Esophagus squamous epithelium (tissue), 5 donors: ENCODE measurements at regions not wholly inside any gene's neighbourhood (a gene's known extent, or its start where the extent isn't known, plus 50 kb on each side); places are given as distances from the start of the nearest gene placed in this dataset.

Experiments
- DNase-seq: peaks from one replicate; lab custom pipeline; 2025; lab: John Stamatoyannopoulos, UW
- H3K27ac ChIP-seq, 4 donors: fragments of 200-600 bp; sonication (generic); one replicate each; pipeline ENCODE4 v1.5.1; 2016 to 2019; ENCODE audit warnings: mild to moderate bottlenecking in 1 of 4
- H3K27me3 ChIP-seq, 4 donors: fragments of 200-600 bp; sonication (generic); 1 replicate in 3 of 4; 2 replicates in 1 of 4; pipeline versions ENCODE4 v1.5.1 to v1.6.0; 2017 to 2021; ENCODE audit warnings: antibody characterized with exemption in 1 of 4
- H3K36me3 ChIP-seq, 3 donors: fragments of 200-600 bp; sonication (generic); one replicate each; pipeline ENCODE4 v1.5.1; 2016 to 2019
- H3K4me1 ChIP-seq, 3 donors: fragments of 200-600 bp; sonication (generic); one replicate each; pipeline ENCODE4 v1.5.1; 2017 to 2019
- H3K4me3 ChIP-seq, 4 donors: fragments of 200-600 bp; sonication (generic); 1 replicate in 3 of 4; 2 replicates in 1 of 4; pipeline ENCODE4 v1.5.1; 2016 to 2019; ENCODE audit warnings: mild to moderate bottlenecking in 2 of 4, moderate library complexity in 1 of 4
- H3K9me3 ChIP-seq, 3 donors: fragments of 200-600 bp; sonication (generic); one replicate each; pipeline ENCODE4 v1.5.1; 2016 to 2019
- CTCF ChIP-seq, 6 experiments: fragments of 450-650 bp in 4 of 6; fragments of 200-600 bp in 2 of 6; sonication (generic) in 2 of 6; IDR thresholded peaks; one replicate each; pipeline ENCODE4 v1.5.1; 2016 to 2019; ENCODE audit warnings: antibody characterized with exemption in 6 of 6, mild to moderate bottlenecking in 4 of 6, moderate library complexity in 4 of 6
- POLR2A ChIP-seq, 4 donors: fragments of 450-650 bp; IDR thresholded peaks; one replicate each; pipeline ENCODE4 v1.6.1; 2017; ENCODE audit warnings: antibody characterized with exemption in 4 of 4, mild to moderate bottlenecking in 4 of 4, moderate library complexity in 3 of 4
- WGBS, 2 donors: methylation state at CpG; one replicate each; pipeline ENCODE4 v1.1.5; 2018; 5-methylcytosine and 5-hydroxymethylcytosine counted together
- intact Hi-C: fragments of 100-400 bp; cut with DNase I; formaldehyde crosslinking; loops from one replicate; pipeline ENCODE4 v1.15.0; 2022
- donor health status: DM: yes; HTN: yes; CAD: no.

- H3K4me1 ChIP-seq = peaks cover 0 to 11% (median 0%) of the 10 kb centered on the region in 3 donors
- no peaks in the 10 kb centered on the region for H3K36me3 ChIP-seq
- no peak overlapping the region for H3K27ac ChIP-seq
- no peaks in the 10 kb centered on the region for H3K27me3 ChIP-seq
- DNase-seq = no peak
- 88 to 94% methylated on average over 3 of the region's 3 CpGs for WGBS, 2 donors
- H3K9me3 ChIP-seq = no peaks in the 10 kb centered on the region
- TF ChIP-seq CTCF (IDR thresholded peaks at IDR 0.05) = no peak
- TF ChIP-seq POLR2A (IDR thresholded peaks at IDR 0.05) = no peak
- intact Hi-C loops = no loop called here
- H3K4me3 ChIP-seq = no peak overlapping the region
Observed at GRCh38 chr20:6646021-6646636, 121.4 kb upstream of the BMP2 start.

DNA sequence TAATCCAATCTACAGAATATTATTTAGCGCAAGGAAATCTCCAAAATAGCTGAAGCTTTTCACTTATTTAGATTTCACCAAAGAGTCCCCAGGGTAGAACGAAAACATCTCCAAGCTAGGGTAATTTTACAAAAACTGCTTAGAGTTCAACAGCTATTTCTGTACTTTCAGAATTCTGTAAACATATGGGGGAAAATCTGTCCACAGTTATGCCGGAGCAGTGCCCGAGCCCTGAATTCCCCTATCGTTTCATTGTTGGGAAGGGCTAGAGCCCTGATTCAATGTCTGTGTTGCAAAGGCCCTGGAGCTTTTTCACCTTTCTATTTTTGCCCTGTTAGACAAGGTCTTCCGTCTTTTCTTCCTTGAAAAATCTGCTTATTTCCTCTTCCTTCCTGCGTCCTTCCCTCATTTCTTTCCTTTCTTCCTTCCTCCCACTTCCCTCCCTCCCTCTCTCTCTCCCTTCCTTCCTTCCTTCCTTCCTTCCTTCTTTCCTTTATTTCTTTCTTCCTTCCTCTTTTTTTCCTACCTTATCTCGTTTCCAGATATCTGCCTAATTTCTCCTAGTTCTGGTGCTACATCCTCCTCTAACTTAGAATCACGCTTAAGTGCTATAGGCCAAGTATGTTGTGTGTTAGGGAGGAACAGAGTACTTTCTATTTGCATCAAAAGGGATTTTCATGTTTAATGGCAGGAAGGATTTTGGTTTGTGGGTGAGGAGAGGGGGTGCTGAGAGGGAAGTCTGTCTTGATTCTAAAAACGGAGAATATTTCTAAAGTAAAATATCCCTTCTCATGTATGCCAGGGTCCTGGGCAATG lies 122.5 kb upstream of the BMP2 start:
- Histone ChIP-seq H3K27me3 (no peaks in the 10 kb centered on the region), H3K4me3 (no peak overlapping the region), H3K9me3 (no peaks in the 10 kb centered on the region), H3K4me1 (no peaks in the 10 kb centered on the region), H3K36me3 (no peaks in the 10 kb centered on the region), H3K27ac (no peak overlapping the region)
- intact Hi-C loops = no loop called here
- 52 to 70% methylated on average over 10 of the region's 10 CpGs for WGBS, 2 donors
- no peak for DNase-seq
- TF ChIP-seq CTCF (IDR thresholded peaks at IDR 0.05) = no peak
- no peak for TF ChIP-seq POLR2A (IDR thresholded peaks at IDR 0.05)

GRCh38 chr20:6641012-6641411 lies 126.5 kb upstream of the BMP2 start:
- Histone ChIP-seq H3K9me3 (no peaks in the 10 kb centered on the region), H3K36me3 (no peaks in the 10 kb centered on the region), H3K4me3 (no peak overlapping the region), H3K27me3 (no peaks in the 10 kb centered on the region), H3K4me1 (peaks cover 0 to 17% (median 9%) of the 10 kb centered on the region in 3 donors), H3K27ac (no peak overlapping the region)
- DNase-seq = no peak
- 58 to 70% methylated on average over 5 of the region's 5 CpGs for WGBS, 2 donors
- no peak for TF ChIP-seq CTCF (IDR thresholded peaks at IDR 0.05)
- no peak for TF ChIP-seq POLR2A (IDR thresholded peaks at IDR 0.05)
- intact Hi-C loops = no loop called here

DNA sequence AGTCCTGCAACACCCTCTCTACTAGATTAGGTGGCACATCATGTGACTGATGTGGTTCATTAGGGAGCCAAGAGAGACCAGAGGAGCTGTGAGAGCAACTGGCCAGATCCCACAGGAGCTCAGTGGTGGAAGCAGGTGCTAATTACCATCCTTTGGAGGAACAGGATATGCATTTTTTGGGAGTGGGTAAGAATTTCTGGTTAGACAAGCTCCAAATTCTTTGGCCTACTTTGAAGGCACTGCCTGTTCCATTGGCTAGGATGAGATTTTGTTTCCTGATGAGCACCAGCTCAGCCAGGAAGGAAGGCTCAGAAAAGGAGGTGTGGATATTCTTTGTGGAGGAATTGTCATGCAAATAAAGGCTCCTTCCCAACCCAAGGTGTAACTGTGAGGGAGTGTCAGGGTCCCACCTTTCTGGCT lies 130.3 kb upstream of the BMP2 start:
- H3K4me3 ChIP-seq = no peak overlapping the region
- H3K9me3 ChIP-seq = no peaks in the 10 kb centered on the region
- no peaks in the 10 kb centered on the region for H3K36me3 ChIP-seq
- peak overlapping the region in 1 of 4 donors; percentile 25 for H3K27ac ChIP-seq
- TF ChIP-seq POLR2A (IDR thresholded peaks at IDR 0.05) (no peak), CTCF (IDR thresholded peaks at IDR 0.05) (no peak)
- intact Hi-C loops = loop anchor here (5.0 to 10.0 kb wide), 2 partner anchors 128 to 185 kb away; partner anchors contain the start of gene BMP2
- DNase-seq = no peak
- H3K4me1 ChIP-seq = peaks cover 0 to 19% (median 9%) of the 10 kb centered on the region in 3 donors
- no peaks in the 10 kb centered on the region for H3K27me3 ChIP-seq
